Central memory CD8-positive, alpha-beta T cell (primary cell): ENCODE measurements at regions not wholly inside any gene's neighbourhood (a gene's known extent, or its start where the extent isn't known, plus 50 kb on each side); places are given as distances from the start of the nearest gene placed in this dataset.

Experiments used
- ATAC-seq: fragments of 150-1000 bp; cut with Tn5 transposase; replicated peaks from 2 replicates; pipeline ENCODE4 v1.10.0; 2022; ENCODE audit warnings: mild to moderate bottlenecking, moderate FRiP score, moderate number of reproducible peaks; ENCODE audit not compliant: poor library complexity, severe bottlenecking; ENCODE audit errors: extremely low read depth
- DNase-seq, 2 donors: peaks; one replicate each; pipeline ENCODE4 v3.0.0; 2021; ENCODE audit warnings: low spot score in 2 of 2
- H3K27ac Mint-ChIP-seq: one replicate; pipeline ENCODE4 v1.8.0; 2022; ENCODE audit warnings: low read depth, mild to moderate bottlenecking, moderate library complexity, mixed read lengths
- H3K27me3 Mint-ChIP-seq: one replicate; pipeline ENCODE4 v1.8.0; 2022; ENCODE audit warnings: mixed read lengths
- H3K36me3 Mint-ChIP-seq: one replicate; pipeline ENCODE4 v1.8.0; 2022; ENCODE audit warnings: mild to moderate bottlenecking, moderate library complexity, mixed read lengths; ENCODE audit not compliant: insufficient read depth
- H3K4me1 Mint-ChIP-seq: one replicate; pipeline ENCODE4 v1.8.0; 2022; ENCODE audit warnings: mixed read lengths
- H3K4me3 Mint-ChIP-seq: one replicate; pipeline ENCODE4 v1.8.0; 2022; ENCODE audit warnings: mild to moderate bottlenecking, moderate library complexity, mixed read lengths
- H3K9me3 Mint-ChIP-seq: one replicate; pipeline ENCODE4 v1.8.0; 2022; ENCODE audit warnings: mixed read lengths

- no peaks in the 10 kb centered on the region for H3K9me3 Mint-ChIP-seq
- ATAC-seq = no peak
- H3K36me3 Mint-ChIP-seq = no peaks in the 10 kb centered on the region
- H3K4me3 Mint-ChIP-seq = no peak overlapping the region
- H3K4me1 Mint-ChIP-seq = no peaks in the 10 kb centered on the region
- no peak for DNase-seq
- no peak overlapping the region for H3K27ac Mint-ChIP-seq
- H3K27me3 Mint-ChIP-seq = no peaks in the 10 kb centered on the region
Measured at GRCh38 chr5:20166456-20166855, 178.5 kb upstream of the CDH18 start.

GRCh38 chr5:20158006-20158405 lies 170.0 kb upstream of the CDH18 start:
- DNase-seq = no peak
- Mint-ChIP-seq H3K4me3 (no peak overlapping the region), H3K27me3 (no peaks in the 10 kb centered on the region), H3K4me1 (no peaks in the 10 kb centered on the region), H3K9me3 (peaks cover 13% of the 10 kb centered on the region), H3K27ac (no peak overlapping the region), H3K36me3 (no peaks in the 10 kb centered on the region)
- no peak for ATAC-seq

DNA sequence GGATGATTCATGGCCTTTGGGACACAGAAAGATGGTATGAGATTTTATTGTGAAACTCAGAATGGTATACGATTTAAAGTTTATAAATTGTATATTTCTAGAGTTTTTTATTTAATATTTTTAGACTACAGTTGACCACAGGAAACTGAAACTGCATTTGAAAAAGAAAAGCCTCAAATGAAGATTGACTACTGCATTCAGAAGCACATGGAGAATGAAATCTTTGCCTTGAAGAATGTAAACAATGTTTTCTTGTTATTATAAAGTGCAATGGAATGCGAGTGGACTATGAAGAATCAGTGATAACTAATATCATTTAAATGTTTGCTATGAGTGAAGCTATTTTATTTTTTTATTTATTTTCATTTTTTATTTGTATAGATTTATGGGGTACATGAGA lies 169.1 kb upstream of the CDH18 start:
- H3K36me3 Mint-ChIP-seq = no peaks in the 10 kb centered on the region
- DNase-seq (no peak), ATAC-seq (no peak)
- no peaks in the 10 kb centered on the region for H3K27me3 Mint-ChIP-seq
- H3K4me1 Mint-ChIP-seq = no peaks in the 10 kb centered on the region
- H3K27ac Mint-ChIP-seq = no peak overlapping the region
- H3K4me3 Mint-ChIP-seq = no peak overlapping the region
- H3K9me3 Mint-ChIP-seq = peaks cover 13% of the 10 kb centered on the region

GRCh38 chr5:20145240-20145639 lies 157.2 kb upstream of the CDH18 start:
- Mint-ChIP-seq H3K27me3 (no peaks in the 10 kb centered on the region), H3K4me3 (no peak overlapping the region), H3K27ac (no peak overlapping the region), H3K9me3 (peaks cover 41% of the 10 kb centered on the region), H3K36me3 (peaks cover 2% of the 10 kb centered on the region), H3K4me1 (no peaks in the 10 kb centered on the region)
- DNase-seq = no peak
- ATAC-seq = no peak

- H3K36me3 Mint-ChIP-seq = no peaks in the 10 kb centered on the region
- H3K4me1 Mint-ChIP-seq = no peaks in the 10 kb centered on the region
- H3K9me3 Mint-ChIP-seq = peaks cover 20% of the 10 kb centered on the region
Measured at GRCh38 chr5:20129501-20129900, 141.5 kb upstream of the CDH18 start.

GRCh38 chr5:20128343-20128742 lies 140.3 kb upstream of the CDH18 start:
- no peaks in the 10 kb centered on the region for H3K4me1 Mint-ChIP-seq
- no peaks in the 10 kb centered on the region for H3K27me3 Mint-ChIP-seq
- H3K36me3 Mint-ChIP-seq = no peaks in the 10 kb centered on the region
- ATAC-seq (no peak), DNase-seq (no peak)
- H3K9me3 Mint-ChIP-seq = peaks cover 20% of the 10 kb centered on the region
- H3K4me3 Mint-ChIP-seq = no peak overlapping the region
- no peak overlapping the region for H3K27ac Mint-ChIP-seq

More at GRCh38 chr5:20129501-20129900, 141.5 kb upstream of the CDH18 start:
- DNase-seq (no peak), ATAC-seq (no peak)
- H3K4me3 Mint-ChIP-seq = no peak overlapping the region
- no peaks in the 10 kb centered on the region for H3K27me3 Mint-ChIP-seq
- no peak overlapping the region for H3K27ac Mint-ChIP-seq

DNA sequence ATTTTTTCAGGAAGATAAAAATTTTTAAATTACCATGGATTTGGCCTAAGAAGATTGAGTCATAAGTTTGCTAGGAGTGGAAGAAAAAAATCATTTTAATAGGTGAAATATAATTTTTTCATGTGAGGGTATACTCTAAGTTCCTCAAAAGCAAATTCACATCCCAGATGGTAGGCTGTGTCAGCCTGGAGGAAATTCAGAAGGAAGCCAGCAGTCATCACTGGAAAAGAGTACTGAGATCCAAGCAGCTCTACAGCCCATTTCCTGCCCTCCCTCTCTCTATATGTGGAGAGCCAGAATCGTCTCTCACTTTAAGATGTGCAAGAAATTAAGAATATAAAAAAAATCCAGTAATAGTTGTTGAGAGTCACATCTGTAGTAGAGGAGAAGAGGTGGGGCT lies 126.5 kb upstream of the CDH18 start:
- Mint-ChIP-seq H3K4me1 (no peaks in the 10 kb centered on the region), H3K27me3 (no peaks in the 10 kb centered on the region), H3K9me3 (peaks cover 5% of the 10 kb centered on the region), H3K36me3 (no peaks in the 10 kb centered on the region), H3K4me3 (no peak overlapping the region), H3K27ac (no peak overlapping the region)
- DNase-seq (no peak), ATAC-seq (no peak)

DNA sequence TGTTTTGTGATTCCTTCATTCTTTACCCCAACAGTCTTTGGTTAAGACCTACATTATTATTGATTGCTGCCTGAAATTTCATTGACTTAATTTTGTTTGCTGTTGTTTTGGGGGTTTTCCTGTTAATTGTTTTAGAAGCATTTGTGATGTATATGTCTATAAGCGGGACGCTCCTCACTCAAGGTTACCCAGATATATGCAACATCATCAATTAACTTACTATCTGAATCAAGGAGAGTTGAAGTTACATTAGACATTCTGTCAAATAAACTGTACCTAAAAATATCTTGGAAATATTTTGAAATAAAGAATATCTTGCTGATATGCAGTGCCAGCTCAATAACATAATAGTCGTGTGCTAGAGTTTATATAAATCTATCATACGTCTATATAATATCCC lies 125.9 kb upstream of the CDH18 start:
- Mint-ChIP-seq H3K27ac (no peak overlapping the region), H3K4me1 (no peaks in the 10 kb centered on the region), H3K36me3 (no peaks in the 10 kb centered on the region), H3K4me3 (no peak overlapping the region), H3K27me3 (no peaks in the 10 kb centered on the region), H3K9me3 (peaks cover 5% of the 10 kb centered on the region)
- DNase-seq = no peak
- no peak for ATAC-seq

GRCh38 chr5:20113031-20113715 lies 125.2 kb upstream of the CDH18 start:
- no peak overlapping the region for H3K4me3 Mint-ChIP-seq
- no peaks in the 10 kb centered on the region for H3K4me1 Mint-ChIP-seq
- ATAC-seq (no peak), DNase-seq (no peak)
- peaks cover 5% of the 10 kb centered on the region for H3K9me3 Mint-ChIP-seq
- no peak overlapping the region for H3K27ac Mint-ChIP-seq
- H3K36me3 Mint-ChIP-seq = no peaks in the 10 kb centered on the region
- H3K27me3 Mint-ChIP-seq = no peaks in the 10 kb centered on the region

- no peak overlapping the region for H3K4me3 Mint-ChIP-seq
- H3K27me3 Mint-ChIP-seq = no peaks in the 10 kb centered on the region
- H3K9me3 Mint-ChIP-seq = peaks cover 19% of the 10 kb centered on the region
- ATAC-seq = no peak
- H3K4me1 Mint-ChIP-seq = no peaks in the 10 kb centered on the region
- no peak overlapping the region for H3K27ac Mint-ChIP-seq
- DNase-seq = no peak
- no peaks in the 10 kb centered on the region for H3K36me3 Mint-ChIP-seq
Measured at GRCh38 chr5:20109326-20109725, 121.3 kb upstream of the CDH18 start.

DNA sequence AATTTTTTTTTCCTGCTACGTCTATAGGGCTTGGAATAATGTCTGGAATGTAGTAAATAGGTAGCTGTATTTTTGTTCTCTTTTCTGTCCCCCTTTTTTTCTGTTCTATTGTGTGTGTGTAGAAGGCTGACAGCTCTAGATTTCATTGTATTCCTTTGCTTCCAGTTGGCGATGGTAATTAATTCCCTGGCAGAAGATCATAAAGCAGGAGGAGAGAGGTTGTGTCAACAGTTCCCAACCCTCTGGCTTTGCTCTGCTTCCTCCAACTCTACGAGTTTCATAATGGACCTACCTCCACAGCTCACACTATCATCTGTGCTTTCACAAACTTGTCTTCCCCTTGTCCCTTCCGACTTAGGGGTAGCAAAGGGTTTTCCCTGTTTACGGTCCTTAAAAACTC lies 117.9 kb upstream of the CDH18 start:
- H3K4me3 Mint-ChIP-seq = no peak overlapping the region
- H3K36me3 Mint-ChIP-seq = no peaks in the 10 kb centered on the region
- no peak for DNase-seq
- peaks cover 19% of the 10 kb centered on the region for H3K9me3 Mint-ChIP-seq
- ATAC-seq = no peak
- no peaks in the 10 kb centered on the region for H3K4me1 Mint-ChIP-seq
- H3K27me3 Mint-ChIP-seq = no peaks in the 10 kb centered on the region
- H3K27ac Mint-ChIP-seq = no peak overlapping the region

DNA sequence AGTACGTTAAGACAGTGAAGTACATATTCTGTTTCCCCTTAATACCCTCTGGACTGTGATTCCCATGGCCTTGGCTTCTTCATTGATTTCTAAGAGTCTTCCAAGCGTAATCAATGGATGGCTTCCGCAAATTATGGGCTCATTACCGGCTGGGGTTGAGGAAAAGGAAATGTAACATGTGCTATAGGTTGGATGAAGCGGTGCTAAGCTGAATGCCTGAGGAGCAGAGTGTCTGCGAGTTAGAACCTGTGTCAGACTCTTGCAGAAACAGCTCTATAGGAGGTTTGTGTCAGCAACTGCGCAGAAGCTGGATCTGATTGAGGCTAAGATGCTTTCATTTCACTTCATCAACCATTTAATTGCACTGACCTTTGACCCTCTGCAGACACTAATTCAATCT lies 114.3 kb upstream of the CDH18 start:
- no peak overlapping the region for H3K4me3 Mint-ChIP-seq
- H3K36me3 Mint-ChIP-seq = no peaks in the 10 kb centered on the region
- H3K27ac Mint-ChIP-seq = no peak overlapping the region
- no peaks in the 10 kb centered on the region for H3K4me1 Mint-ChIP-seq
- no peaks in the 10 kb centered on the region for H3K27me3 Mint-ChIP-seq
- ATAC-seq (no peak), DNase-seq (no peak)
- H3K9me3 Mint-ChIP-seq = peaks cover 14% of the 10 kb centered on the region

DNA sequence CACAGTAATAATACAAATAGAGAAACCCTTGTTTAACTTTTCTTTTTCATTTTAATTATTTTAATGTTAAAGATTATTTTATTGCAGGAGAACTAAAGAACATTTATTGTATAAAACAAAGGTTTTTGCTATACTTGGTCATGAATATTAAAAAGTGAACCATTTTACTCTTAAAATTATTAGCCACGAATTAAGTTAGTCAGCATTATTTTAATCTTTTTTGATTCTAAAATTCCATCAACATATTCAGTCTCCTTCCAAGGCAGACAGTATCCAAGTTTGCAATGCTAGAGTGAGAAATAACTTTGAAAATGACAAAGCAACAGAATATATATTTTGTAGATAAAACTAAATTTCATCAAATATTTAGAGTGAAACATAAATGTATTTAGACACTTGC lies 110.7 kb upstream of the CDH18 start:
- Mint-ChIP-seq H3K4me1 (no peaks in the 10 kb centered on the region), H3K4me3 (no peak overlapping the region), H3K27me3 (no peaks in the 10 kb centered on the region), H3K9me3 (peaks cover 14% of the 10 kb centered on the region), H3K36me3 (no peaks in the 10 kb centered on the region), H3K27ac (no peak overlapping the region)
- DNase-seq (no peak), ATAC-seq (no peak)

GRCh38 chr5:20088361-20088760 lies 100.4 kb upstream of the CDH18 start:
- H3K9me3 Mint-ChIP-seq = peaks cover 13% of the 10 kb centered on the region
- ATAC-seq = no peak
- no peak for DNase-seq
- H3K36me3 Mint-ChIP-seq = no peaks in the 10 kb centered on the region
- H3K4me1 Mint-ChIP-seq = no peaks in the 10 kb centered on the region
- no peak overlapping the region for H3K4me3 Mint-ChIP-seq
- no peak overlapping the region for H3K27ac Mint-ChIP-seq
- H3K27me3 Mint-ChIP-seq = no peaks in the 10 kb centered on the region
